SK-N-DZ (cell line): ENCODE measurements at regions not wholly inside any gene's neighbourhood (a gene's known extent, or its start where the extent isn't known, plus 50 kb on each side); places are given as distances from the start of the nearest gene placed in this dataset.

Source experiments
- DNase-seq: peaks from one replicate; pipeline ENCODE4 v3.0.0-alpha.2; 2015; ENCODE audit warnings: low spot score

DNA sequence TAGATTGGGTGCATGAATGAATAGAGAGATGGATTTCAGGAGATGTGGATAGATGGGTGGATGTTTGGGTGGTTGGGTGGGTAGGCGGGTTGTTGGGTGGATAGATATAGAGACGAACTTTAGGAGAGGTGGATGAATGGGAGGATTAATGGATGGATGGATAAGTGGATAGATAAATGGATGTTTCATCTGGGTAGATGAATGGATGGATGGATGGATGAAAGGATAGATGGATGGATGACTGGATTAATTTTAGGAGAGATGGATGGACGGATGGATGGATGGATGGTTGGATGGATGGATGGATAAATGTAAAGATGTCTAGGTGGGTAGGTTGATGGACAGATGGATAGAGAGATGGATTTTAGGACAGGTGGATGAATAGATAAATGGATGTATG is 511.3 kb downstream of the MIAT start:
- DNase-seq, result no peak

DNA sequence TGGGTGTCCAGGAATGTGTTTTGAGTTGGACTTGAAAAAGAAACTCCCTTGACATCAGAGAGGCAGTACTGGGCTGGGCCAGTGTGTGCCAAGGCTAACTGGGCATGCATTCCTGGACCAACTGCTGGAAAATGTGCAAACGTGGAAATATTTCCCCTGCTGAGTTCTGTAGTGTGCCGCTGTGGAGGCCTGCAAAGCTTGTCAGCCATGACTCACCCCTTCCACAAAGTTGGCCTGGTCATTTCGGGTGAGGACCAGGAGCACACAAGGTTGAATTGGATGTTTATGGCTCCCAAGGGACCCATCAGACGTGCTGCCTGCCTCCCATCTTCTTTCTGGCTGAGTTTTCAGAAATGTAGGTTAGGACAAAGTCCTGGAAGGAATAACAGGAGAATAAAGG is 513.1 kb downstream of the MIAT start:
- no peak for DNase-seq

DNA sequence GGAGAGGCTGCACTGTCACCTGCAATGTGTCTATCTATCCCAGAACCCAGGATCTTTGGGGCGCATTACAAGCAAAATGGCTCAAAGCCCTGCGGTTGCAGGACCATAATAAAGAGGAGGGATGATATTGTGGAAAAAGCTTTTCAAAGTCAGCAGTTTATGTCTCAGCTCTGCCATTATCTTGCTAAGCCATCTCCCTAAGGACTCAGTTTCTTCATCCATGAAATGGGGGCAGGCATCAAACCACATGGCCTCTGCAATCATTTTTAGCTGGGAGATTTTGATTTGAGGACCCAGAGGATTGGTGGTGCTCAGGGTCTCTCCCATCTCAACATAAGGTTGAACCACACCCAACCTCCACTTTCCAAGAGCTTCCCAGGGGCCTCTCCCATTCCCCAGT is 513.8 kb downstream of the MIAT start:
- DNase-seq, result no peak

- no peak for DNase-seq
These were observed 516.1 kb downstream of the MIAT start for GRCh38 chr22:27173530-27173929.

DNA sequence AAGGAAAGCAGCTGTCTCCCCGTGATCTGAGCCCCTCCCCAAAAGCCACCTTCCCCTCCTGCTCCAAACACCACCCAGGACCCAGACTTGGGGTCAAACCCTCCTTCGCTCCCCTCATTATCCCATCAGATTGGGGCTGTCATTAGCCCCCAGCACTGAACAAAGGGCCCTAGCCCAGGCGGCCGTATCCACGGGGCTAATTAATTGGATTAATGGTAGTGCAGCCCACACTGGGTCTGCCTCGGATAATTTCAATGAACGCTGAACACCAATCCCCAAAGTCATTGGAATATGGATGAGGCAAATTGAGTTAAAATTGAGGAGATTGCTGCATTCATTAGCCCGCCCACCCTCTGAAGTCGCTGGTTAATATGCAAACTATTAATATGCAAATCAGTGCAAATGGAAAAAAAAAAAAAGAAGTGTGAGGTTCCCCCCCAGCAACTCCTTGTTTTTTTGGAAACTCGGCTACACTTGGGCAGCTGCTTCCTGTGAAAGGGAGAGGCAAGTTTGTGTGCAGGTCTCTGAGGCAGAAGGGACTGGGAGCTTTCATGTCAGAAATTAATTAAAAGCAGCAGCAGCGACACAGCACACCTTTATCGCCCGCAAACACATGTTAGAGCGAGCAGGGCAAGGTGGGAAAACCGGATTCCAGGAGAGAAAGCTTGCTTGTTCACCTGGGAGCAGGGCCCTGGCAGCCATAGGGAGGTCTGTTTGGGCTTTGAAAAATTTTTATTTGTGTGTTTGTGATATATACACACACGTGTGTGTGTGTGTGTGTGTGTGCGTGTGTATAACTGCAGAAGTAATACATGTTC is 517.8 kb downstream of the MIAT start:
- no peak for DNase-seq

- no peak for DNase-seq
These were observed 518.6 kb downstream of the MIAT start for GRCh38 chr22:27175974-27176373.

DNA sequence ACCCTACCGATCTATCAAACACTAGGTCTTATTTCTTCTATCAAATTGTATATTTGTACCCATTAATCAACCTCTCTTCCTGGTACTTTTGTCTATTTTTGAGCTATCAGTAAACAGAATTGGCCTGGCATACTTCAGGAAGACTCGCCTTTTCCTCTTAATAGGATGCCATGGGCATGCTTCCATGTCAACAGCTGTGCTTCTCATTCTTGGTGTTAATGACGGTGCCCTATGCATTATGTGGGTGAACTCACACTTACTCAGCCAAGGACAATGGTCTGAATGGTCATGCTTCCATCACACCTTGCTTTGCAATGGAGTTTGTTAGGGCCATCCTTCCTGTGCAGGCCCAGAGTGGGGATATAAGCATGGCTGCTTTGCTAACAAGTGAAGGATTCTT is 521.8 kb downstream of the MIAT start:
- DNase-seq, result no peak

DNA sequence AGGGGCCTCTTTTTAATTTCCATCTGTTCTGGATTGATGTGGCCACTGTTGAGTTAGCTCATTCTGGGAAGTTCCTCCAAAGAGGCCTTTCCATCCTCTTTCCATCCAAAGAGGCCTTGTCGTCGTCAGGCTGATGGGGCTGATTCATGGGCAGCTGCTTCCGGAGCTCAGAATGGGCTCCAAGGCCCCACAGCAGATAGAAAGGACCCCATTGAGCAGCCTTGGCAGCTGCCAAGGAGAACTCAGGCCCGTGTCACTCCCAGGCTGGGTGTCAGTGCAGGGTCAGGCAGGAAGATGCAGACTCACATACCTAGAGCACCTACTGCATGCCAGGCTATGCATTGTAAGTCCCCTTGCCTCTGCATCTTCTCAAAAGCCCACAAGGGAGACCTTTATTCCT is 524.1 kb downstream of the MIAT start:
- DNase-seq, result no peak

GRCh38 chr22:27183474-27183873 is 526.1 kb downstream of the MIAT start:
- no peak for DNase-seq

GRCh38 chr22:27185099-27185709 is 527.8 kb downstream of the MIAT start:
- no peak for DNase-seq

- no peak for DNase-seq
These were observed 528.4 kb downstream of the MIAT start for GRCh38 chr22:27185760-27186302.

DNA sequence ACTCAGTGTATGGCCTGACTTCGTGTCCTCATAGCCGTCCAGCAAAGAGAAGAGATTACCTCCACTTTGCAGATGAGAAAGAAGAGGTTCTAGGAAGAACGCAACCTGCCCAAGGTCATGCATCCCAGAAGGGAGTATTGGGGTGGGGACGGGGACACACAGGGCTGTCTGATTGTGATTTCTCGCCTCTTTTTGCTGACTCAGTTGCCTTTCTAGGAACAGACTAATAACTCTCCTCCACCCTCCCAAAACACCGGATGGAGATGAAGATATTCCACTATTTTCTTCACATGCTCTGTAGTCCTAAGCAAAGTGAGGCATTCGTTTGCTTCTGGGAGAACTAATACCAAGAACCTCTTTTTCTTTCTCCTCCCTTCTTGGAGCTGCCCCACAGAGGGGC is 529.3 kb downstream of the MIAT start:
- no peak for DNase-seq

- DNase-seq, result no peak
These were observed 534.9 kb downstream of the MIAT start for GRCh38 chr22:27192135-27192829.

DNA sequence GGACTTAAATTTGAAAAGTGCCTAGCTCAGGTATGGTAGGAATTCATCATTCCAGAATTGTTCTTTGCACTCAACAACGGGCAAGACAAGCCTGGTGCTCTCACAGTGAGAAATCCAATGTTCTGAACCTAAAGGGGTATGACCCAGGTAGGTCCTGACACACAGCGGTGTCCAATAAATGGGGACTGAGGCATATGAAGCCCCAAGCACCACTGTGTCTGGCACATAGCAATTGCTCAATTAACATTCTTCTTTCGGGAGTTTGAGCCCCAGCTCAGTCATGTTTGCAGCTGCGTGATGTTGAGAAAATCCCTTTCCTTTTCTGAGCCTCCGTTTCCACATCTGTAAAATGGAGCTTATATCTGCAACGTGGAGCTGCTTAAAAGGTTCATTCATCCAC is 535.8 kb downstream of the MIAT start:
- no peak for DNase-seq

- DNase-seq, result no peak
These were observed 536.2 kb downstream of the MIAT start for GRCh38 chr22:27193636-27194035.

DNA sequence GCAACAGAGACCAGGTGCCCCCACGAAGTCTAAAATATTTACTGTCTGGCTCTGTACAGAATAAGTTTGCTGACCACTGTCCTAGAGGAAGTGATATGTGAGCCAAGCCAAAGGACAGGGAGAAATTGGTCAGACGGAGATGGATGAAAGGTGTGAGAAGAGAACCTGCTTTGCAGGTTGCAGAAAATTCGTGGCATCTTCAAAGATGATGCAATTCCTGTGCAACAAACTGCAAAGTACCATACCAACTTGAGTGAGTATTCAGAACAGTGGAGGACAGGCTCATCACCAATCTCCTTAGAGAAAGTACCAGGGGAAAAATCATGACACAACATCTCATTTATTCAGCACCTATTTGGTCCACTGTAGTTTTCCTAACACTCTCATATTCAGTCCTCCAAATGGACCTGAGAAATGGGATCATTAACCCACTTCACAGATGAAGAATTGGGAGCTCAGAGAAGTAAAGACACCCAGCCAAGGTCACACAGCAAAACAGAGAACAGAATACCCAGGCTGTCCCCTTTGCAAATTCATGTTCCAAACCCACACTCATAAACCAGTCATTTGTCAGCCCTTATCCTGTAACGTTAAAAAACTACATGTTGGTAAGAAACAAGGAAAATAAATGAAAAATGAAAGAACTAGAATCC is 536.8 kb downstream of the MIAT start:
- DNase-seq, result no peak

DNA sequence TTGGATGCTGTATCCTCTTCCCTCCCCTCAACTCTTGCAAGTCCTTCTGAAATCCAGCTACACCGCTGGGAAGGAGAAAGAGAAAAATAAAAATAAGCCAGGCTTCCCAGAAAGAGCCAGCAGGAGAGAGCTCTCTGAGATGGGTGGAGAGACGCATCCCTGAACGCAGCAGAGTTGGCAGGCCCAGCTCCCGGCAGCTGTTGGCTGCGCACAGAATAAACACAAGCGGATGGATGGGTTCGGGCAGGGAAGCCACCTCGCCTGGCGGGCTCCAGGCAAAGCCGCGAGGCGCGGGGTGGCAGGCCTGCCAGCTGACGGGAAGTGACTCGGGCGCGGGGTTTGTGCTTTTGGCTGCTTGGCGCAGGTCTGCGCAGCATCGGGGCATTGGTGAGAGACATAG is 537.7 kb downstream of the MIAT start:
- no peak for DNase-seq

DNA sequence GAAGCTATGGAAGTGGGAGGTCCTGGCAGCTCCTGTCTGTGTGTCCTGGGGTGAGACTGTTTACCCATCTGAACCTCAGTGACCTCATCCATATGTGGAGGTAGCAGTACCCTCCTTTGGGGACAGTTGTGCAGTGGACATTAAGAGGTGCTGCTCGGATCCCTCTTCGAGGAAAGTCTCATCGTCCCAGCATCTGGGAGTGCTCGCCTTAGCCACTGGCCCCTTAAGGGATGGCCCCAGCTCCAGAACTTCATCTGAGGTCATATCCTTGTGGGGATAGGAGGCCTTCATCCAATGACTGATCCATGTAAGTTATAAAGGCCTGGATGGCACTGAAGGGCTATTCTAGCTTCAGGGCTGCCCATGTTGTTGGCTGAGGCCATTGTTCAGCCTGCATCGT is 538.1 kb downstream of the MIAT start:
- no peak for DNase-seq

DNA sequence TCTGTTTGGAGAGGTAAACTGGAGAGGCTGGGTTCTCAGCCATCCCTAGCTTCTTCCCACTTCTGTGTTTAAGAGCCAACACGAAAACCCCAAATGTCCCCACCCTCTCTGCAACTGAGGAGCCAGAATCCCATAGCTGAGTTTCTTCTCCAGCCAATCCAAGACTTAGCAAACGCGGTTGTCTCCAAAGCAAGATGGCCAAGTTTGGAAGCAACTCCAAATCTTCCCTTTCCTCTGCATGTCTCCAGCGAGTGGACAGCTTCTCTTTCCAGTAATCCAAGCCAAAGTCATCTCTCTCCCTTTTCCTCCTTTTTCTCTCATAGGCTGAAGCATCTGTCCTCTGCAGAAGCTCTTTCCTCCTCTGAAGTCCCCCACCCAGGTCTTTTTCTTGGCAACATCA is 539.2 kb downstream of the MIAT start:
- DNase-seq, result no peak

GRCh38 chr22:27197052-27197451 is 539.7 kb downstream of the MIAT start:
- no peak for DNase-seq

GRCh38 chr22:27197618-27198017 is 540.2 kb downstream of the MIAT start:
- DNase-seq, result no peak

GRCh38 chr22:27198518-27199035 is 541.2 kb downstream of the MIAT start:
- no peak for DNase-seq
